ACC112 (cell line): ENCODE measurements at regions not wholly inside any gene's neighbourhood (a gene's known extent, or its start where the extent isn't known, plus 50 kb on each side); places are given as distances from the start of the nearest gene placed in this dataset.
"Not testable (repeated sequence)": the region's sequence is repeated elsewhere in the genome, so short reads cannot be mapped to it uniquely, and the experiment has no call there.

Experiments used
- H2AFZ ChIP-seq: fragments of 200-600 bp; sonication (generic); one replicate; pipeline ENCODE4 v1.6.0; 2017; ENCODE audit warnings: antibody characterized with exemption, low read length; ENCODE audit not compliant: unreplicated experiment
- H3K27ac ChIP-seq: fragments of 200-600 bp; sonication (generic); 2 replicates; pipeline ENCODE4 v1.5.1; 2014; ENCODE audit warnings: low read depth, mild to moderate bottlenecking, antibody characterized with exemption, low read length, moderate library complexity
- H3K27me3 ChIP-seq: fragments of 200-600 bp; sonication (generic); 2 replicates; pipeline ENCODE4 v1.6.1; 2014; ENCODE audit warnings: mild to moderate bottlenecking, antibody characterized with exemption, low read length, moderate library complexity, mixed read lengths; ENCODE audit not compliant: insufficient read depth
- H3K36me3 ChIP-seq: fragments of 200-600 bp; sonication (generic); 2 replicates; pipeline ENCODE4 v1.6.1; 2016; ENCODE audit warnings: mild to moderate bottlenecking, antibody characterized with exemption, low read length, moderate library complexity, mixed read lengths; ENCODE audit not compliant: insufficient read depth
- H3K4me1 ChIP-seq: fragments of 200-600 bp; sonication (generic); one replicate; pipeline ENCODE4 v1.6.1; 2016; ENCODE audit warnings: low read length, mixed read lengths; ENCODE audit not compliant: insufficient read depth, unreplicated experiment, control insufficient read depth
- H3K4me3 ChIP-seq: fragments of 200-600 bp; sonication (generic); 2 replicates; pipeline ENCODE4 v1.5.1; 2014; ENCODE audit warnings: mild to moderate bottlenecking, low read depth, low read length
- H3K79me2 ChIP-seq: fragments of 200-600 bp; sonication (generic); one replicate; pipeline ENCODE4 v1.6.0; 2016; ENCODE audit warnings: low read length; ENCODE audit not compliant: control insufficient read depth, unreplicated experiment, insufficient read depth

GRCh38 chr14:56351861-56352260 is 227.7 kb upstream of the TMEM260 start:
- H3K79me2 ChIP-seq: no peaks in the 10 kb centered on the region
- H3K36me3 ChIP-seq: no peaks in the 10 kb centered on the region
- no peaks in the 10 kb centered on the region for H3K4me1 ChIP-seq
- H2AFZ ChIP-seq: no peak overlapping the region
- no peak overlapping the region for H3K4me3 ChIP-seq
- no peak overlapping the region for H3K27ac ChIP-seq
- no peaks in the 10 kb centered on the region for H3K27me3 ChIP-seq

- Histone ChIP-seq H3K27me3 (no peaks in the 10 kb centered on the region), H3K36me3 (no peaks in the 10 kb centered on the region), H2AFZ (no peak overlapping the region), H3K4me1 (no peaks in the 10 kb centered on the region), H3K27ac (no peak overlapping the region), H3K79me2 (no peaks in the 10 kb centered on the region), H3K4me3 (no peak overlapping the region)
Observed at GRCh38 chr14:56352999-56353398, 226.6 kb upstream of the TMEM260 start.

- Histone ChIP-seq H3K4me3 (no peak overlapping the region), H3K36me3 (no peaks in the 10 kb centered on the region), H3K27me3 (no peaks in the 10 kb centered on the region), H2AFZ (no peak overlapping the region), H3K79me2 (no peaks in the 10 kb centered on the region), H3K27ac (no peak overlapping the region), H3K4me1 (no peaks in the 10 kb centered on the region)
Observed at GRCh38 chr14:56357428-56357827, 222.2 kb upstream of the TMEM260 start.

GRCh38 chr14:56358275-56358674 is 221.3 kb upstream of the TMEM260 start:
- Histone ChIP-seq H3K79me2 (no peaks in the 10 kb centered on the region), H3K27ac (no peak overlapping the region)

GRCh38 chr14:56358851-56359614 is 220.6 kb upstream of the TMEM260 start:
- no peaks in the 10 kb centered on the region for H3K36me3 ChIP-seq
- no peaks in the 10 kb centered on the region for H3K4me1 ChIP-seq
- no peaks in the 10 kb centered on the region for H3K79me2 ChIP-seq
- no peaks in the 10 kb centered on the region for H3K27me3 ChIP-seq
- no peak overlapping the region for H3K27ac ChIP-seq
- H3K4me3 ChIP-seq: no peak overlapping the region
- H2AFZ ChIP-seq: no peak overlapping the region

More at GRCh38 chr14:56358275-56358674, 221.3 kb upstream of the TMEM260 start:
- Histone ChIP-seq H3K4me1 (no peaks in the 10 kb centered on the region), H2AFZ (no peak overlapping the region), H3K4me3 (no peak overlapping the region), H3K36me3 (no peaks in the 10 kb centered on the region), H3K27me3 (no peaks in the 10 kb centered on the region)

GRCh38 chr14:56365663-56366062 is 213.9 kb upstream of the TMEM260 start:
- not testable (repeated sequence) for H3K27ac ChIP-seq, H3K4me3 ChIP-seq, H3K4me1 ChIP-seq, H2AFZ ChIP-seq, H3K27me3 ChIP-seq, H3K36me3 ChIP-seq, H3K79me2 ChIP-seq

GRCh38 chr14:56367416-56367815 is 212.2 kb upstream of the TMEM260 start:
- H3K79me2 ChIP-seq: no peaks in the 10 kb centered on the region
- no peaks in the 10 kb centered on the region for H3K36me3 ChIP-seq
- H3K4me1 ChIP-seq: no peaks in the 10 kb centered on the region
- H3K4me3 ChIP-seq: no peak overlapping the region
- H3K27me3 ChIP-seq: 0 out of 2 replicates have a peak, but pooled peaks cover 6% of the 10 kb centered on the region
- H2AFZ ChIP-seq: no peak overlapping the region
- no peak overlapping the region for H3K27ac ChIP-seq

- H3K27me3 ChIP-seq: no peaks in the 10 kb centered on the region
- H3K4me3 ChIP-seq: no peak overlapping the region
- no peak overlapping the region for H2AFZ ChIP-seq
- H3K4me1 ChIP-seq: no peaks in the 10 kb centered on the region
- H3K27ac ChIP-seq: no peak overlapping the region
- H3K36me3 ChIP-seq: no peaks in the 10 kb centered on the region
- H3K79me2 ChIP-seq: no peaks in the 10 kb centered on the region
Observed at GRCh38 chr14:56371737-56372136, 207.9 kb upstream of the TMEM260 start.

GRCh38 chr14:56374421-56374820 is 205.2 kb upstream of the TMEM260 start:
- Histone ChIP-seq H3K79me2 (no peaks in the 10 kb centered on the region), H3K4me1 (peaks cover 20% of the 10 kb centered on the region), H3K27me3 (no peaks in the 10 kb centered on the region), H3K36me3 (no peaks in the 10 kb centered on the region), H2AFZ (no peak overlapping the region), H3K27ac (no peak overlapping the region), H3K4me3 (no peak overlapping the region)

GRCh38 chr14:56378046-56378445 is 201.6 kb upstream of the TMEM260 start:
- peak overlapping the region; percentile 23 for H3K4me3 ChIP-seq
- peaks cover 31% of the 10 kb centered on the region for H3K4me1 ChIP-seq
- peak overlapping the region; percentile 74 for H3K27ac ChIP-seq
- H3K27me3 ChIP-seq: no peaks in the 10 kb centered on the region
- H3K36me3 ChIP-seq: no peaks in the 10 kb centered on the region
- H3K79me2 ChIP-seq: no peaks in the 10 kb centered on the region
- H2AFZ ChIP-seq: peak overlapping the region; percentile 45

GRCh38 chr14:56378475-56378877 is 201.1 kb upstream of the TMEM260 start:
- H3K27ac ChIP-seq: peak overlapping the region; percentile 74

More at GRCh38 chr14:56378475-56378877, 201.1 kb upstream of the TMEM260 start:
- H3K79me2 ChIP-seq: no peaks in the 10 kb centered on the region
- H3K4me1 ChIP-seq: peaks cover 31% of the 10 kb centered on the region
- peak overlapping the region; percentile 23 for H3K4me3 ChIP-seq
- H3K36me3 ChIP-seq: no peaks in the 10 kb centered on the region
- no peaks in the 10 kb centered on the region for H3K27me3 ChIP-seq
- peak overlapping the region; percentile 45 for H2AFZ ChIP-seq
